HG02610 (cell line): ENCODE measurements at regions not wholly inside any gene's neighbourhood (a gene's known extent, or its start where the extent isn't known, plus 50 kb on each side); places are given as distances from the start of the nearest gene placed in this dataset.

Source experiments
- ATAC-seq: cut with Tn5 transposase; IDR thresholded peaks from one replicate; pipeline ENCODE4 v1.9.1; 2021; ENCODE audit warnings: mild to moderate bottlenecking, moderate library complexity; ENCODE audit not compliant: unreplicated experiment

- no peak for ATAC-seq
These were observed 267.1 kb upstream of the TMTC4 start for GRCh38 chr13:100941377-100942368.

- ATAC-seq: no peak
These were observed 266.1 kb upstream of the TMTC4 start for GRCh38 chr13:100940658-100941057.

DNA sequence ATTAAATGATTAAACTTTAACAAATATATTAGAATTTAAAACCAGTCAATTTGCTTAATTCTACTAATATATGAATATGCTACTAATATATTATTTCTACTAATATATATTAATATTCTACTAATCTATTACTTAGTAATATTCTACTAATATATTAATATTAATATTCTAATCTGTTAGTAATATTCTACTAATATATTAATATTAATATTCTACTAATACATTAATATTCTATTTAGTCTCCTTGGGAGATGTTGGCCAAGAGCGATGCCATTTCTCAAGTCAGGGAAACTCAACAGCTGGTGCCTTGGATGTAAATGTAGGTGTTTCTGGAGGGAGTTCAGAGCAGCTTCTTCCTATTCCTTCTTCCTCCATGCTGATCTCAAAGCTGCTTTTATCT is 259.2 kb upstream of the TMTC4 start:
- ATAC-seq: no peak

DNA sequence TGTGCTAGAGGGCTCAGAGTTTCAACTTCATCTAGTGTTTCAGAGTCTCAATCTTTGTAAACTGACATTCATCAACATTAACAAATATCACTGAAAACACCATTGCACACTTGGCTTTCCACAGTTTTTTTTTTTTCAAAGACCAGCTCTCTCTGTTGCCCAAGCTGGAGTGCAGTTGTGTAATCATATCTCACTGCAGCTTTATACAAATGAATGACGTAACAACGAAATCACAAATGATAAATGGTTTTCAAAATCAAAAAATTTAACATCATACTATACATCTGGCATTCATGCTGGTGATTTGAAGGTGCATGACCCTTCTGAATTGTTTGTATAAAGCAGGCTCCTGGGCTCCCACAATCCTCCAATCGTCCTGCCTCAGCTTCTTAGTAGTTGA is 248.0 kb upstream of the TMTC4 start:
- no peak for ATAC-seq

DNA sequence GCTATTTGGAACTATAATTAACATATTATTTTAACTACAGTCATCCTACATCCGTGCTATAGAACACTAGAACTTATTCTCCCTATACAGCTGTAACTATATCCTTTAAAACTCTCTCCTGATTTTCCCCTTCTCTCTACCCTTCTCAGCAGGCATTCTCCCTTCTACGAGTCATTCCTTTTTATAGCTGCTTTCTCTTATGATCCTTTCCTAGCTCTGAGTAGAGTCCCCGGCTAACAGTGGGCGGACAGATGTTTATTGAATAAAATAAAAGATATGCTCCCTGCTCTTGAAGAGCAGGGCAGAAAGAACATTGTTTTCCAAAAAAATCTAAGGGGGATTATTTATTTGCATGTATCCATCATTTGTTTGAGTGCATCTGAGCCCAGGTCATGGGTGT is 246.5 kb upstream of the TMTC4 start:
- ATAC-seq: no peak

- ATAC-seq: peak; percentile 65
These were observed 242.4 kb upstream of the TMTC4 start for GRCh38 chr13:100917011-100917410.

- no peak for ATAC-seq
These were observed 238.5 kb upstream of the TMTC4 start for GRCh38 chr13:100913143-100913542.

DNA sequence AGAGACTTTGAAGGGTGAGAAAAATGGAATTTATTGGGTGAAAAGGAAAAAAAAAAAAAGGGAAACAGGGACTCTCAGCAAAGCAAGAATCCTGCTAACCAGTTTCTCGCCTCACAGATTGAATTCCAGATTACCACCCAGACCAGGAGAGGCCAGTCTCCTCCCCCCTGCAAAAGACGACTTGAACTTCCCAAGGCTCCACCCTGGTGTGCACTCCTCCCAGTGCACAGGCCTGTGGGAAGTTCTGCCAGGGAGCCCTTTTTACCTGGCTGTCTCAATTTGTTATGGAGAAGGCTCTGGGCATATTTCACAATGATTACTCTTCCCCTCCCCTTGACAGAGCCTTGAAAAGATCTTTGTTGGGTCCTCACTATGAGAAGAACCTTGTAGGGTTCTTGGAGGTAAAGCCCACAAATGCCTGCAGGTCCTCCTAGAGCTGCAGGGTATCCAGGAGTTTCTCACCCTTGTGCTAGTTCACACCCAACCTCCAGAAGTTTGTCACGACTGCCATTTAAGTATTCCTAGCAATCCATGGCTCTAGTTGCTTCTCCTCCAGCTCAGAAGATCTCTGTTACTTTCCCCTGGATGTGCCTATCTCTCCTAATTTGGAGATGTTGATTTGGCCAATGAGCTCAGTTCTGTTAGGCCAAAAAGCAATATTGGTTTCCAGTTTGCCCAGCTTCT is 229.8 kb upstream of the TMTC4 start:
- no peak for ATAC-seq

DNA sequence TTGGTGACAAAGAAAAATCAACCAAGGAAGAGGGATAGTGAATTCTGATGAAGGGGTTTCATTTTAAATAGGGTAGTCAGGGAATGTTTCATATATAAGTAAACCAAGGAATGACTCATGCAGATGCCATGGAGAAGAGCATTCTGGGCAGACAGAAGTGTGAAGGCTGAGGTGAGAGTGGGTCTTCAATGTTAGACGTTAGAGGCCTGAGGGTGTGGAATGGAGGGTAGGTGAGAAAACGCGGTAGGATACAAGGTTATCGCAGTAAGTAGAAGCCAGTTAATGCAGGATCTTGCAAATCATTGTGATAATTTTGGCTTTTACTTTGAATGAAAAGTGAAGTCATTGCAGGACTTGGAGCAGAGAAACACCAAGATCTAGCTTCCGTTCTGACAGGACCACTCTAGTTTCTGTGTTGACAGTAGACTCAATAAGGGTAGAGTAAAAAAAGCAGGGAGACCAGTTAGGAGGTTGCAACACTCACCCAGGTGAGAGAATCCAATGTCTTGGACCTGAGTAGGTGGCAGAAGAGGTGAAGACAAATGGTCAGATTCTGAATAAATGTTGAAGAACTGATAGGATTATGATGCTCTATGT is 225.2 kb upstream of the TMTC4 start:
- no peak for ATAC-seq

DNA sequence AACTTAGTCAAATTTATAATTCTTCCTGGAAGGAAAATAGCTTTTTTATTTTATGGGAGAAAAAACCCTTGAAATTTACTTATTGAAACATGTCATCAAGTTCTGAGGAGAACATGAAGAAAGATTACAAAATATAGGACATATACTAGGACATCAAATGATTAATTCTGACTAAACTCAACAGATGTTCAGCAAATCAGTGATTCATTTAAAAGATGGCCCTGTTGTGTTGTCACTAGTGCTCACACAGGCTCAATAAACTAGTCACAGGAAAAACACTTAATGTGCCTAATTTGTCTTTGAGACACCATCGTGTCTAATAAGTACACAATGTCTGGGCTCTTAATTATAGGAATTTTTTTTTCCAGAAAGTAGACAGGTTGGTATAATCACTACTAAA is 223.8 kb upstream of the TMTC4 start:
- no peak for ATAC-seq

DNA sequence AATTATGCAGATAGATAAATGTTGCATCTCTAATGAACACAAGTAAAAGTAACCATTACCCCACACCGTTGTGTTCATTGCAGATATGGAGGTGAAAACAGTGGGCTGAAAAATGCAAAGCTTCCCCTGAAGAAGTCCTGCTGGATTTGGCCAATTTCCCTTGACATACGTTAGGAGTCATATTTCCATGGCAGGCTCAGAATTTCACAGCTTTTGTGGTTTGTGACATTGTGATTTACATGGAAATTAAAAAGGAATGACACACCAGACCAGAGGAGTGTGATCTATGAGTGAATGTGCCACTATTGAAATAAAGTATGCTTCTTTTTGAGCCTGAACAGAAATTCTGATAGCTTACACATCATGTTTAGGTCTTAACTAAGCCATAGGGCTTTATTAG is 221.1 kb upstream of the TMTC4 start:
- ATAC-seq: no peak

GRCh38 chr13:100892981-100893380 is 218.4 kb upstream of the TMTC4 start:
- no peak for ATAC-seq

- no peak for ATAC-seq
These were observed 216.1 kb upstream of the TMTC4 start for GRCh38 chr13:100890645-100891044.

- ATAC-seq: no peak
These were observed 213.1 kb upstream of the TMTC4 start for GRCh38 chr13:100887729-100888151.

DNA sequence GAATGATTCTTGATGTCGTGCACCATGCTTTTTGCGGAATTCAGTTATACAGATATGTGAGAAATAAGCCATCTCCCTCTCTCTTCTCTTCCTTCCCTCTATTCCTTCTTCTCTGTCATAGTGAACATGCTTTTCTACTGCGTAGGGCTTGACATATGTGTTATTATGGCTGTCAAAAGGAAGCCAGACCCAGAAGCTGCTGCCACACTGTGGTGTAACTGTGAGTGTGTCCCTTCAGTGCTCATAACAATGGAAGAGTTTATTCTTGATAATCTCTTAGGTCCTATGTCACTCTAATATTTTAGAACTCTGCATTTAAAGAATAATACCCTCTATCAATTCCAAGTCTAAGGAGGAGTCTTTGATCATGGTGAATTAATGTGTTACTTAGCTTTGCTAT is 208.9 kb upstream of the TMTC4 start:
- no peak for ATAC-seq

GRCh38 chr13:100881291-100881864 is 206.8 kb upstream of the TMTC4 start:
- no peak for ATAC-seq

- no peak for ATAC-seq
These were observed 205.6 kb upstream of the TMTC4 start for GRCh38 chr13:100880166-100880565.

DNA sequence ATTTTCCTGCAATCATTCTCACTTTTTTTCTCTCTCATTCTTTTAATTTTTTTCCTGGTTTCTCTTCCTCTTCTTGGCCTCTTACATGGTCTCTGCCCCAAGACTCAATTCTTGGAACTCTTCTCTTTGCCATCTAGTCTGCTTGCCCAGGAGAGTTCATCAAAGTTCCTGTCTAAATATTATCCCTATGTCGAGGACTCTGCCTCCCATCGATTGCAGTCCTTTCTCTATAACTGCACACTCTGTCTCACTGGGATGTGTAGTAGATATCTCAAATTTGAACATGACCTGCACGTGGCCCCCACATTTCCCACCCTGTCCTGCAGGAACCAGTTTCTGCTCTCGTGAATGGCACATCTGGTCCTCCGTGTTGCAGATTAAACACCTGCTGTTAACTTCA is 204.7 kb upstream of the TMTC4 start:
- no peak for ATAC-seq

DNA sequence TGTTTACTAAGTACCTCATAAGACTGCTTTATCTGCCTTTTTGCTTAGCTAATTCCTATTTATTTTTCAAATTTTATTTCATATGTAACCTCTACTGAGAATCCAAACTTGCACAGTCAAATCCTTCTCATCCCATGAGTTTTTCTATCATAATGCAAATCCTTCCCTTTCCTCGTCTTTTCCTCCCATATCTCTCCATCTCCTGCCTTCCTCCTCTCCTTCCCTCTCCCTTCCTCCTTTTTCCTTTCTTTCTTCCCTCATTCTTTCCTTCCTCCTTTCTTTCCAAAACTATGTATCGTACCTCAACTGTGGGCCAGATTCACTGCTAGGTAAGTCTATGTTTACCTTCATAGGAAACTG is 201.4 kb upstream of the TMTC4 start:
- no peak for ATAC-seq

- ATAC-seq: peak; percentile 86
These were observed 200.9 kb upstream of the TMTC4 start for GRCh38 chr13:100875392-100876043.

DNA sequence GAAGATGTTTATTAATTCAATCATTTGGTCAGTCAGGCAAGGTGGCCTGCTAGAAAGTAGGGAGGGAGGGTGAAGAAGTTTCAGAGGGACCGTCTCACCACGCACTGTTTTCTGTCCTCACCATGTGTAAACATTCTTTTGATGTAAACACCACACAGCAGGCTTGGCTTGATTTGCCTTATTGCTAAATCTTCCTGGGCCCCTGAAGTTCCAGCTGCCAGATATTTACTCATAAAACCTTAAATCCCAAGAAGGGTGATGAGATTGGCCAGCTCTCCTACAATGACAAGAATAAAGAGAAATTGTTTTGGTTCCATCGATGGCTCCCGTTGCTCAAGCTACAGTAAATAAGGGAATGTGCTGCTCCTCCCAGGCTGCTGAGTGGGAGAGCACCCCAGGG is 198.2 kb upstream of the TMTC4 start:
- no peak for ATAC-seq
